Suprapubic skin (tissue), 3 donors: ENCODE measurements at regions not wholly inside any gene's neighbourhood (a gene's known extent, or its start where the extent isn't known, plus 50 kb on each side); places are given as distances from the start of the nearest gene placed in this dataset.

ENCODE experiments used
- CTCF ChIP-seq, 2 donors: fragments of 200-600 bp in 1 of 2; fragments of 450-650 bp in 1 of 2; sonication (generic) in 1 of 2; IDR thresholded peaks; one replicate each; pipeline ENCODE4 v1.5.1; 2016 to 2019; ENCODE audit warnings: antibody characterized with exemption in 2 of 2, mild to moderate bottlenecking in 1 of 2, moderate library complexity in 1 of 2
- POLR2A ChIP-seq, 2 donors: fragments of 450-650 bp; IDR thresholded peaks; one replicate each; pipeline ENCODE4 v1.6.1; 2017; ENCODE audit warnings: antibody characterized with exemption in 2 of 2, mild to moderate bottlenecking in 2 of 2, moderate library complexity in 2 of 2

GRCh38 chr1:80910426-80910825 is 890.3 kb upstream of the ADGRL2 start:
- TF ChIP-seq POLR2A (IDR thresholded peaks at IDR 0.05) (no peak), CTCF (IDR thresholded peaks at IDR 0.05) (no peak)
